ENCODE measurements at regions not wholly inside any gene's neighbourhood (a gene's known extent, or its start where the extent isn't known, plus 50 kb on each side); places are given as distances from the start of the nearest gene placed in this dataset.

DNA sequence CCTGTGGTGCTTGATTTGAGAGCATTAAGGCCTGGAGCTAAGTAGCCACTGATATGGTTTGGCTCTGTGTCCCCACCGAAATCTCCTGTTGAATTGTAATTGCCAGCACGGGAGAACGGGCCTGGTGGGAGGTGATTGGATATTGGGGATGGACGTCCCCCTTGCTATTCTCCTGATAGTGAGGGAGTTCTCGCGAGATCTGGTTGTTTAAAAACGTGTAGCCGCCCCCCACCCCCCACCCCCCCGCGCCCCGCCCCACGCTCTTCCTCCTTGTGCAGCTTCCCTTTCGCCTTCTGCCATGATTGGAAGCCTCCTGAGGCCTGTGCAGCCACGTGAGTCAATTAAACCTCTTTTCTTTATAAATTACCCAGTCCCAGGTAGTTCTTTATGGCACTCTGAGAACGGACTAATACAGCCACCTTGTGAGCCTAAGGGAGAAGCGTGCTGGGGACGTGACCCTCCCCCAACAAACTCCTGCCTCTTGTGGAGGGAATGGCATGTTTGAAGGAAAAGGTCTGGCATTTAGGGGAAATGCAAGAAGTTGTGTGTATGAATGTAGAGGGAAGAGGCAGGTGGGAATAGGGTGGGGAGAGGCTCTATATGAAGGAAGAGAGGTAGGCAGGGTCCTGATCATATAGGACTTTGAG, 118.0 kb upstream of the KMT2C start:
- H3K9me3 ChIP-seq (ENCODE audit: low read depth, low read length, poor library complexity, severe bottlenecking), result no peaks in the 10 kb centered on the region
- H3K36me3 ChIP-seq (ENCODE audit: insufficient read depth, low read length, poor library complexity, severe bottlenecking), result no peaks in the 10 kb centered on the region
- no peak for TF ChIP-seq EZH2 (IDR thresholded peaks at IDR 0.05; ENCODE audit: borderline replicate concordance, low read depth, low read length, poor library complexity, severe bottlenecking)
- TF ChIP-seq, protein P1, sequence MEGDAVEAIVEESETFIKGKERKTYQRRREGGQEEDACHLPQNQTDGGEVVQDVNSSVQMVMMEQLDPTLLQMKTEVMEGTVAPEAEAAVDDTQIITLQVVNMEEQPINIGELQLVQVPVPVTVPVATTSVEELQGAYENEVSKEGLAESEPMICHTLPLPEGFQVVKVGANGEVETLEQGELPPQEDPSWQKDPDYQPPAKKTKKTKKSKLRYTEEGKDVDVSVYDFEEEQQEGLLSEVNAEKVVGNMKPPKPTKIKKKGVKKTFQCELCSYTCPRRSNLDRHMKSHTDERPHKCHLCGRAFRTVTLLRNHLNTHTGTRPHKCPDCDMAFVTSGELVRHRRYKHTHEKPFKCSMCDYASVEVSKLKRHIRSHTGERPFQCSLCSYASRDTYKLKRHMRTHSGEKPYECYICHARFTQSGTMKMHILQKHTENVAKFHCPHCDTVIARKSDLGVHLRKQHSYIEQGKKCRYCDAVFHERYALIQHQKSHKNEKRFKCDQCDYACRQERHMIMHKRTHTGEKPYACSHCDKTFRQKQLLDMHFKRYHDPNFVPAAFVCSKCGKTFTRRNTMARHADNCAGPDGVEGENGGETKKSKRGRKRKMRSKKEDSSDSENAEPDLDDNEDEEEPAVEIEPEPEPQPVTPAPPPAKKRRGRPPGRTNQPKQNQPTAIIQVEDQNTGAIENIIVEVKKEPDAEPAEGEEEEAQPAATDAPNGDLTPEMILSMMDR (conservative IDR thresholded peaks at IDR 0.05; ENCODE audit: low read depth, low read length), result no peak
- H3K4me3 ChIP-seq (ENCODE audit: low read depth, low read length, poor library complexity, severe bottlenecking), result no peak overlapping the region
- no peak for DNase-seq (ENCODE audit: low spot score)
- no peaks in the 10 kb centered on the region for H3K4me1 ChIP-seq (ENCODE audit: insufficient read depth, low read length, poor library complexity, severe bottlenecking)
- ChIA-PET POLR2A (ENCODE audit: low non-redundant PET) (no interaction called here), CTCF (no interaction called here)
- intact Hi-C loops (cut with micrococcal nuclease; ENCODE audit: unreplicated experiment), result no loop called here
- BruUV-seq (replicated peaks), result no TSS peak
- no peaks in the 10 kb centered on the region for H3K27me3 ChIP-seq (replicated peaks; ENCODE audit: insufficient read depth, low read depth, low read length, poor library complexity)
- H3K27ac ChIP-seq (ENCODE audit: low read depth, low read length, poor library complexity, severe bottlenecking), result no peak overlapping the region

DNA sequence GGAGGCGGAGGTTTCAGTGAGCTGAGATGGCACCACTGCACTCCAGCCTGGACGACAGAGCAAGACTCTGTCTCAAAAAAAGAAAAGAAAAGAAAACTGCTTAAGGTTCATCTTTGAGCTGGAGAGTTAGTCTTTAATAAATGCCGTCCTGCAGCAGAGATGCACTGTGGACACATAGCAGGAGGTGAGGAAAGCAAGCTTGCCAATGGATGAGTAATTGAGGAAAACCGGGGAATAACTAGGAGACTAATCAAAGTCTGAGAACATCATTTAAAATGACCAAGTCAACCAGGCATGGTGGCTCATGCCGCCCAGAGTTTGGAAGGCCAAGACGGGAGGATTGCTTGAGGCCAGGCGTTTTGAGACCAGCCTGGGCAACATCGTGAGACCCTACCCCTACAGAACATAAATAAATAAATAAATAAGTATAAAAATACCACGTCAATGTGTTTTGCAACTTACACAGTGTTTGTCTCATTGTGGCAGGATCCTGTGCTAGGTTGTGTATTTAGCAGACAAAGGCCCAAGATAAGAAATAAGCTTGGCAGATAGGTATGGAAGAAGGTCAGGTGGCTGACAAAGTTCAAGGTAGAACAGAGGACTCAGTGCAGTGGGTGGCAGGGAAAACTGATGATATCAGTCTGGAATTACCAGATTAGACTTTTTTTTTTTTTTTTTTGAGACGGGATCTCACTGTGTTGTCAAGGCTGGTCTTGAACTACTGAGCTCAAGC, 115.7 kb upstream of the KMT2C start:
- intact Hi-C loops (cut with micrococcal nuclease; ENCODE audit: unreplicated experiment), result no loop called here
- Histone ChIP-seq H3K4me3 (ENCODE audit: low read depth, low read length, poor library complexity, severe bottlenecking) (no peak overlapping the region), H3K27me3 (replicated peaks; ENCODE audit: insufficient read depth, low read depth, low read length, poor library complexity) (no peaks in the 10 kb centered on the region), H3K27ac (ENCODE audit: low read depth, low read length, poor library complexity, severe bottlenecking) (no peak overlapping the region), H3K4me1 (ENCODE audit: insufficient read depth, low read length, poor library complexity, severe bottlenecking) (no peaks in the 10 kb centered on the region), H3K9me3 (ENCODE audit: low read depth, low read length, poor library complexity, severe bottlenecking) (no peaks in the 10 kb centered on the region), H3K36me3 (ENCODE audit: insufficient read depth, low read length, poor library complexity, severe bottlenecking) (no peaks in the 10 kb centered on the region)
- TF ChIP-seq EZH2 (IDR thresholded peaks at IDR 0.05; ENCODE audit: borderline replicate concordance, low read depth, low read length, poor library complexity, severe bottlenecking), result no peak
- TF ChIP-seq, protein P1 (conservative IDR thresholded peaks at IDR 0.05; ENCODE audit: low read depth, low read length), result no peak
- ChIA-PET CTCF (interaction anchor here (0.5 kb wide), 1 partner anchor 159 kb away, joined by 5 read pairs; no protein-coding TSS in a partner anchor), POLR2A (ENCODE audit: low non-redundant PET) (no interaction called here)
- BruUV-seq (replicated peaks), result no TSS peak
- no peak for DNase-seq (ENCODE audit: low spot score)

DNA sequence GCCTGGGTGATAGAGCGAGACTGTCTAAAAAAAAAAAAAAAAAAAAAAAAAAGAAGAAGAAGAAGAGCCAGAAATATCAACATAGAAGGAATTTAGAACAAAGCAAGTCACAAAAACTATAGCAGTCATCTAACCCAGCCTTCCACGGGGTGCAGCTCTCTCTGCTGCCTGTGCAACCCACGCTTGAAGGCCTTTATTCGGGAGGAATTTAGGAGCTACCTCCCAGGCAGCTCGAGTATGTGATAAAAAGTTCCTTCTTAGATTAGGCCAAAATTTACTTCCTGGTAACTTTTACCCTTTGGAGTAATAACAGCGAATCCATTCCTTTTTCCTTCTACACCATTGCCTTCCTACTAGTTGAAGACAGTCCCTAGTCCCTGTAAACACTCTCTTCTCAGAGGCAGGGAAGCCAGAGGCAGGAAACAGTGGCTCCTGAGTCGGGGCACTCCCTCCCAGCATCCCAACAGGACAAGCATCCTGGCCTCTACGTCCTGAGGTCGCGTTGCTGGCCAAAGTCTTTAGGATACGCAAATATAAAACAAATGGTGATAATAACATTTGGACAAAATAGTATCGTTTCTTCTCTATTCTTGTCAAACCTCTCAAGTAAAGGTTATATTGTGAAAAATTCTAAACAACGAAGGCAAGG, 109.3 kb upstream of the KMT2C start:
- no peak for TF ChIP-seq EZH2 (IDR thresholded peaks at IDR 0.05; ENCODE audit: borderline replicate concordance, low read depth, low read length, poor library complexity, severe bottlenecking)
- TF ChIP-seq, protein P1 (conservative IDR thresholded peaks at IDR 0.05; ENCODE audit: low read depth, low read length), result no peak
- Histone ChIP-seq H3K4me1 (ENCODE audit: insufficient read depth, low read length, poor library complexity, severe bottlenecking) (no peaks in the 10 kb centered on the region), H3K4me3 (ENCODE audit: low read depth, low read length, poor library complexity, severe bottlenecking) (no peak overlapping the region), H3K36me3 (ENCODE audit: insufficient read depth, low read length, poor library complexity, severe bottlenecking) (no peaks in the 10 kb centered on the region), H3K27me3 (replicated peaks; ENCODE audit: insufficient read depth, low read depth, low read length, poor library complexity) (no peaks in the 10 kb centered on the region), H3K9me3 (ENCODE audit: low read depth, low read length, poor library complexity, severe bottlenecking) (no peaks in the 10 kb centered on the region), H3K27ac (ENCODE audit: low read depth, low read length, poor library complexity, severe bottlenecking) (no peak overlapping the region)
- intact Hi-C loops (cut with micrococcal nuclease; ENCODE audit: unreplicated experiment), result no loop called here
- BruUV-seq (replicated peaks), result no TSS peak
- CTCF ChIA-PET, result interaction anchor here (0.7 kb wide), 1 partner anchor 125 kb away, joined by 20 read pairs; no protein-coding TSS in a partner anchor
- no peak for DNase-seq (ENCODE audit: low spot score)
- POLR2A ChIA-PET (ENCODE audit: low non-redundant PET), result no interaction called here
